Naive thymus-derived CD4-positive, alpha-beta T cell (primary cell): ENCODE measurements at regions not wholly inside any gene's neighbourhood (a gene's known extent, or its start where the extent isn't known, plus 50 kb on each side); places are given as distances from the start of the nearest gene placed in this dataset.

Source experiments
- ATAC-seq: fragments of 150-1000 bp; cut with Tn5 transposase; 2 replicates; pipeline ENCODE4 v1.10.0; 2021; ENCODE audit warnings: mild to moderate bottlenecking, moderate library complexity
- CTCF ChIA-PET: fragments of 350-600 bp; sonication (Branson Sonifier 250); formaldehyde crosslinking; loops from one replicate; lab custom pipeline; 2021; ENCODE audit warnings: antibody characterized with exemption; lab: Charles Lee
- POLR2A ChIA-PET: fragments of 350-600 bp; sonication (Branson Sonifier 250); formaldehyde crosslinking; loops from one replicate; lab custom pipeline; 2021; ENCODE audit warnings: antibody characterized with exemption, inconsistent platforms; lab: Charles Lee
- DNase-seq, 9 donors: peaks; one replicate each; pipeline versions ENCODE4 v3.0.0 to v3.0.0-alpha.2; 2020 to 2022; ENCODE audit warnings: mixed read lengths in 1 of 9
- H3K27ac ChIP-seq: one replicate; pipeline ENCODE4 v1.7.0; 2013; ENCODE audit warnings: mild to moderate bottlenecking, low read depth, low read length, moderate library complexity
- H3K27me3 ChIP-seq, 2 donors: one replicate each; pipeline ENCODE4 v1.7.0; 2013; ENCODE audit warnings: low read length in 2 of 2, mild to moderate bottlenecking in 2 of 2, moderate library complexity in 2 of 2; ENCODE audit not compliant: control insufficient read depth in 2 of 2, insufficient read depth in 2 of 2
- H3K36me3 ChIP-seq, 3 experiments: 1 replicate in 2 of 3; 2 replicates in 1 of 3; pipeline ENCODE4 v1.7.0; 2013; ENCODE audit warnings: low read length in 3 of 3, mild to moderate bottlenecking in 3 of 3, moderate library complexity in 1 of 3; ENCODE audit not compliant: insufficient read depth in 3 of 3, control insufficient read depth in 2 of 3
- H3K4me1 ChIP-seq, 2 donors: one replicate each; pipeline ENCODE4 v1.7.0; 2013; ENCODE audit warnings: low read length in 2 of 2, mild to moderate bottlenecking in 2 of 2, moderate library complexity in 1 of 2; ENCODE audit not compliant: control insufficient read depth in 2 of 2, insufficient read depth in 2 of 2
- H3K4me3 ChIP-seq: 2 replicates; pipeline ENCODE4 v1.7.0; 2013; ENCODE audit warnings: mild to moderate bottlenecking, low read length
- H3K9me3 ChIP-seq, 3 experiments: 1 replicate in 2 of 3; 2 replicates in 1 of 3; pipeline ENCODE4 v1.7.0; 2013; ENCODE audit warnings: low read length in 3 of 3; ENCODE audit not compliant: control insufficient read depth in 2 of 3
- H3K27ac Mint-ChIP-seq, 9 donors: one replicate each; pipeline ENCODE4 v1.8.0; 2020 to 2022; ENCODE audit warnings: mixed read lengths in 9 of 9, mild to moderate bottlenecking in 8 of 9, moderate library complexity in 5 of 9, inconsistent platforms in 2 of 9
- H3K27me3 Mint-ChIP-seq, 5 donors: one replicate each; pipeline ENCODE4 v1.8.0; 2021 to 2022; ENCODE audit warnings: mixed read lengths in 5 of 5, mild to moderate bottlenecking in 1 of 5
- H3K36me3 Mint-ChIP-seq, 5 donors: one replicate each; pipeline ENCODE4 v1.8.0; 2020 to 2022; ENCODE audit warnings: mixed read lengths in 5 of 5, mild to moderate bottlenecking in 3 of 5, inconsistent platforms in 1 of 5
- H3K4me1 Mint-ChIP-seq, 7 donors: one replicate each; pipeline ENCODE4 v1.8.0; 2020 to 2022; ENCODE audit warnings: mixed read lengths in 7 of 7, mild to moderate bottlenecking in 3 of 7, inconsistent platforms in 1 of 7
- H3K4me3 Mint-ChIP-seq, 10 donors: one replicate each; pipeline ENCODE4 v1.8.0; 2020 to 2022; ENCODE audit warnings: mild to moderate bottlenecking in 10 of 10, mixed read lengths in 10 of 10, moderate library complexity in 6 of 10, inconsistent platforms in 2 of 10
- H3K9me3 Mint-ChIP-seq, 11 donors: one replicate each; pipeline ENCODE4 v1.8.0; 2020 to 2022; ENCODE audit warnings: mixed read lengths in 11 of 11, mild to moderate bottlenecking in 4 of 11, inconsistent platforms in 1 of 11, moderate library complexity in 1 of 11
- intact Hi-C, 2 donors: fragments of 100-400 bp; cut with micrococcal nuclease; formaldehyde crosslinking; loops; one replicate each; pipeline ENCODE4 v1.15.1; 2023

DNA sequence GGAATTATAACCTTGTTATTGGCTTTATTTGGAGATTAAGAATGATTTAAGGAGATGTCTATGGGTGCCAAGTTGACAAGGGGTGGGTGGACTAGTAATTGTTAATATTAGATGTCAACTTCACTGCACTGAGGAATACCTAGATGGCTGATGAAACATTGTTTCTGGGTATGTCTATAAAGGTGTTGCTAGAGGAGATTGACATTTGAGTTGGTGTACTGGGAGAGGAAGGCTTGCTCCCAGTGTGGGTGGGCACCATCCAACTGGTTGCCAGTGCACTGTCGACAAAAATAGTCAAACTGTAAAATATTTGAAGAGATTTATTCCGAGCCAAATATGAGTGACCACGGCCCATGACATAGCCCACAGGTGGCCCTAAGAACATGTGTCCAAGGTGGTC lies 378.8 kb downstream of the NDFIP2 start:
- Histone ChIP-seq H3K36me3 (no peaks in the 10 kb centered on the region), H3K27ac (no peak overlapping the region), H3K27me3 (no peaks in the 10 kb centered on the region), H3K9me3 (no peaks in the 10 kb centered on the region), H3K4me1 (no peaks in the 10 kb centered on the region), H3K4me3 (no peak overlapping the region)
- DNase-seq (no peak), ATAC-seq (no peak)
- Mint-ChIP-seq H3K27ac (no peak overlapping the region), H3K27me3 (no peaks in the 10 kb centered on the region), H3K4me1 (no peaks in the 10 kb centered on the region), H3K4me3 (no peak overlapping the region), H3K36me3 (no peaks in the 10 kb centered on the region), H3K9me3 (peaks cover 0 to 14% (median 0%) of the 10 kb centered on the region in 11 donors)
- CTCF ChIA-PET: no interaction called here
- POLR2A ChIA-PET: no interaction called here
- intact Hi-C loops: no loop called here

DNA sequence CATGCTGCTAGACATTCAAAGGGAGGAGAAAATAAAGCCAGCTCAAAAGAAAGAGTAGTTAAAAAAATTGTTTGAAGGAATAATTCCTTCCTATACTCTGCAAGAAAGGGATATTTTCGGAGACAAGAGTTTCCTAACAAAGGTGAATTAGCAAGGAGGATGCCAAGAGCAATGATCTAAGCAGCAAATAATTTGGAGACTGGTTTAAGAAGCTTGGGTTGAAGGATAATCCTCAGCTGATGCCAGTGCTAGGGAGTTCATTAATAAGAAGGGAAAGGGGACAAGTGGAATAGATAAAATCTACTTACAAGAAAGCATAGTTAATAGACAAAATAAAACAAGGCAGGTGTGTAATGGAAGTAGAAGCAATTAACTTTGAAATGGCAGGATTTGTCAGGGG lies 372.3 kb downstream of the NDFIP2 start:
- Mint-ChIP-seq H3K27ac (no peak overlapping the region), H3K9me3 (peaks cover 0 to 10% (median 0%) of the 10 kb centered on the region in 11 donors), H3K27me3 (peaks cover 0 to 4% (median 0%) of the 10 kb centered on the region in 5 donors), H3K4me1 (no peaks in the 10 kb centered on the region), H3K4me3 (no peak overlapping the region), H3K36me3 (no peaks in the 10 kb centered on the region)
- CTCF ChIA-PET: no interaction called here
- POLR2A ChIA-PET: no interaction called here
- no peak overlapping the region for H3K27ac ChIP-seq
- no peaks in the 10 kb centered on the region for H3K9me3 ChIP-seq
- DNase-seq: no peak
- no peaks in the 10 kb centered on the region for H3K27me3 ChIP-seq
- no peak overlapping the region for H3K4me3 ChIP-seq
- no peak for ATAC-seq
- intact Hi-C loops: loop anchor here in 1 of 2 donors (2.0 kb wide), 1 partner anchor 16 kb away; no protein-coding TSS in a partner anchor
- H3K36me3 ChIP-seq: no peaks in the 10 kb centered on the region
- no peaks in the 10 kb centered on the region for H3K4me1 ChIP-seq

DNA sequence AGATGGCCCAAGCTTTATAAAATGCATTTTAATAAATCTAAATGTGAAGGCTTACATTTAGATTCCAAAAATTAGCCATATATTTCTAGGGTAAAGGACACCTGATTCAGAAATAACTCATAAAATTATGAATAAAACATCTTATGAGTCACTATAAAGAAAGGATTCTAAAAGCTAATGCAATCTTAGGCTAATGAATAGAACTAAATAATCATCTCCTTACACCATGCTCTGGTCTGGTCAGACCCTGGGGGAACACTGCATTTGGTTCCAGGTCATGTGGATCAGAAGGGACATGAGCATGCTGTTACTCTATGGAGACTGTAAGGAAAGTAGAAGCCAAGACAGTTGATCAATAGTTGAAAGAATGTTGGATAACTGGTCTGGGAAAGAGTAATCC lies 370.4 kb downstream of the NDFIP2 start:
- no peak overlapping the region for H3K27ac Mint-ChIP-seq

DNA sequence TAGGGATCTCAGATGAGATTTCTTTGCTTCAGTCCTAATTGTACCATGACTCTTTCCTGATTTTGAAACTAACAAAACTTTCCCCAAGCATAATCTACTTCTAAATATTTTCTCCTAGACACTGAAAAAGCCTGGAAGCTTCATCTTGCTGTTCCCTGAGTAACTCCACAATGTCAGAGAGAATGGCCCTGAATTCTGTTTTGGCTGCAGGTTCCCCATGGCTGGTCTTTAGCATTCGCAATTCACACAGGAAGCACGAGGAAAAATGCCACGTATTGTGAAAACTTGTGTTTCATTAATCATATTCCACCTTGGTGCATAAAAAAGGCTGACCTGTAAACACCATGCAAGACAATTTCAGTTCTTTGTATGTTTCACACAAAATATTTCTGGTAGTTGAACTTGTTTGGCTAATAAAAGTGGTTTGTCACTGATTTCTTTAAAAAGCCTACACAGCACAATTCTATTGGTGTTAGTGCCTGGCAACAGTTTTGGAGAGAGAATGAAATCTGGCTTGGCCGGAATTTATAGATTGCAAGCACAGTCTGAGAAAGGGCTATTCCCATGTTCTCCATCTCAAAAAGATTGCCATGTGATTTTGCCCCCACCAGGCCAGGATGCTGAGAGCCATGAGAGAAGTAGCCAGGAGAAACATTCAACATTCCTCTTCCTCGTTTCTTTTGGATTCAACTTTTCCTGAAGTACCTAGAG lies 367.1 kb downstream of the NDFIP2 start:
- H3K27me3 ChIP-seq: no peaks in the 10 kb centered on the region
- no peaks in the 10 kb centered on the region for H3K36me3 Mint-ChIP-seq
- H3K27ac ChIP-seq: no peak overlapping the region
- H3K4me1 ChIP-seq: no peaks in the 10 kb centered on the region
- ChIA-PET CTCF (no interaction called here), POLR2A (no interaction called here)
- no peak overlapping the region for H3K4me3 Mint-ChIP-seq
- no peaks in the 10 kb centered on the region for H3K36me3 ChIP-seq
- ATAC-seq (no peak), DNase-seq (no peak)
- intact Hi-C loops: no loop called here
- H3K27ac Mint-ChIP-seq: no peak overlapping the region
- peaks cover 0 to 4% (median 0%) of the 10 kb centered on the region in 5 donors for H3K27me3 Mint-ChIP-seq
- peaks cover 0 to 12% (median 2%) of the 10 kb centered on the region in 11 donors for H3K9me3 Mint-ChIP-seq
- H3K9me3 ChIP-seq: no peaks in the 10 kb centered on the region
- no peak overlapping the region for H3K4me3 ChIP-seq
- no peaks in the 10 kb centered on the region for H3K4me1 Mint-ChIP-seq

More for the DNA sequence above, 370.4 kb downstream of the NDFIP2 start:
- H3K27me3 Mint-ChIP-seq: peaks cover 0 to 4% (median 0%) of the 10 kb centered on the region in 5 donors
- no peaks in the 10 kb centered on the region for H3K4me1 Mint-ChIP-seq
- intact Hi-C loops: no loop called here
- Histone ChIP-seq H3K9me3 (no peaks in the 10 kb centered on the region), H3K27ac (no peak overlapping the region), H3K36me3 (no peaks in the 10 kb centered on the region), H3K27me3 (no peaks in the 10 kb centered on the region), H3K4me3 (no peak overlapping the region), H3K4me1 (no peaks in the 10 kb centered on the region)
- H3K4me3 Mint-ChIP-seq: no peak overlapping the region
- CTCF ChIA-PET: no interaction called here
- POLR2A ChIA-PET: no interaction called here
- ATAC-seq (no peak), DNase-seq (no peak)
- no peaks in the 10 kb centered on the region for H3K36me3 Mint-ChIP-seq
- H3K9me3 Mint-ChIP-seq: peaks cover 0 to 10% (median 0%) of the 10 kb centered on the region in 11 donors

DNA sequence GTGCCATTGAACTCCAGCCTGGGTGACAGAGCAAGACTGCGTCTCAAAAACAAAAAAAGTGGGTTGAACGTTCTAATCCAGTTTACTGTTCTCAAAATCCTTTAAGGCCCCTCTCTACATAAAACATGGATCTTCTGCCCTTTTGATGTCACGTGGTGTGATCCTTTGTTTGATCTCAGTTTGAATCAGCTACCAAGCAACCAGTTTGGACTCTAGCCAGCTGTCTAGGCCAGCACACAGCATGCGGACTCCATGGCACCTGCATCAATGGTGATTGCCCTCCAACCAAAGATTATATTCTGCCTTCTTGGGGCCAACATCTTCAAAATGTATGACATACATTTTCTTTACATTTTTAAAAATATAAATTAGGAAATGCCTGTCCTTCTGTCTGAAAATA lies 365.4 kb downstream of the NDFIP2 start:
- H3K27ac ChIP-seq: no peak overlapping the region
- DNase-seq: no peak
- Mint-ChIP-seq H3K9me3 (peaks cover 0 to 12% (median 2%) of the 10 kb centered on the region in 11 donors), H3K27ac (no peak overlapping the region), H3K27me3 (peaks cover 0 to 4% (median 0%) of the 10 kb centered on the region in 5 donors), H3K4me3 (no peak overlapping the region), H3K36me3 (no peaks in the 10 kb centered on the region), H3K4me1 (no peaks in the 10 kb centered on the region)
- H3K27me3 ChIP-seq: no peaks in the 10 kb centered on the region
- intact Hi-C loops: no loop called here
- no peak overlapping the region for H3K4me3 ChIP-seq
- no peaks in the 10 kb centered on the region for H3K4me1 ChIP-seq
- POLR2A ChIA-PET: no interaction called here
- CTCF ChIA-PET: no interaction called here
- ATAC-seq: no peak
- H3K36me3 ChIP-seq: no peaks in the 10 kb centered on the region
- H3K9me3 ChIP-seq: no peaks in the 10 kb centered on the region

DNA sequence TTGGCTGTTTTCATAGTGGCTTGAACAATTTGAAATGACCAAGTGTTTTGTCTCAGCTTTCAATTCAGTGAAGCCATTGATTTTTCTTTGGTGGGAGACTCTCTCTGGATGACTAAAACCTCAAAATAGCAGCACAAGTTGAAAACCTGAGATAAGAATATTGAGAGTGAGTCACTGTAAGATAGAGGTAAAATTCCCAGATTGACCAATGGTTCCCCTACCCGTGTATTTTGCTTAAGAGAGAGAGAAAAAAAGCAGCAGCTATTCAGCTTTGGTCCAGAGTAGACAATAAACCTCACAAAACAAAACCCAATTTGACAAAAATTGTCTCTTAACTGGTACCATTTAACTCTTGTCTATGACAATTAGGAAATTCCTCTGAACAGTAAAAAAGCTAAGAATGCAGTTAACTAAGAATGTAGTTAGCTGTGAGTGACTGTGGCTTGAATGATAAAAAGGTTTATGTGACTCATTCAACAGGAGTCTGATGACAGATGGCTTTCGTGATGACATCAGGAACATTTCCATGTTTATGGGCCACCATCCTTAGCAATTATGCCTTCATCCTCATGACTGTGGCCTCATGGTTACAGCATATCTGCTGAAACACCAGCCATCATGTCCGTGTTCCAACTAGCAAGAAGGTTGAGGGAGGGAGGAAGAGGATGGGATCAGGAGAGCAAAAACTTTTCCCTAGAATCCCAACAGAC lies 356.9 kb downstream of the NDFIP2 start:
- intact Hi-C loops: loop anchor here in 1 of 2 donors (2.0 kb wide), 1 partner anchor 15 kb away; no protein-coding TSS in a partner anchor
- H3K36me3 Mint-ChIP-seq: no peaks in the 10 kb centered on the region
- ChIA-PET POLR2A (no interaction called here), CTCF (no interaction called here)
- Histone ChIP-seq H3K36me3 (no peaks in the 10 kb centered on the region), H3K27me3 (no peaks in the 10 kb centered on the region), H3K9me3 (no peaks in the 10 kb centered on the region), H3K4me1 (no peaks in the 10 kb centered on the region), H3K4me3 (no peak overlapping the region), H3K27ac (no peak overlapping the region)
- no peak overlapping the region for H3K27ac Mint-ChIP-seq
- H3K9me3 Mint-ChIP-seq: peaks cover 0 to 11% (median 5%) of the 10 kb centered on the region in 11 donors
- no peaks in the 10 kb centered on the region for H3K4me1 Mint-ChIP-seq
- ATAC-seq: no peak
- no peak overlapping the region for H3K4me3 Mint-ChIP-seq
- DNase-seq: no peak
- no peaks in the 10 kb centered on the region for H3K27me3 Mint-ChIP-seq
